Mesothelial cell of epicardium (in vitro differentiated cells): ENCODE measurements at regions not wholly inside any gene's neighbourhood (a gene's known extent, or its start where the extent isn't known, plus 50 kb on each side); places are given as distances from the start of the nearest gene placed in this dataset.
"Not testable (repeated sequence)": the region's sequence is repeated elsewhere in the genome, so short reads cannot be mapped to it uniquely, and the experiment has no call there.

Experiments
- DNase-seq, 2 experiments: peaks; one replicate each; pipeline ENCODE4 v3.0.0; 2021; ENCODE audit warnings: low spot score in 2 of 2; ENCODE audit not compliant: unreplicated experiment in 2 of 2
- H3K27ac Mint-ChIP-seq: 2 replicates; pipeline ENCODE4 v1.8.0; 2021; ENCODE audit warnings: mixed read lengths
- H3K27me3 Mint-ChIP-seq: 2 replicates; pipeline ENCODE4 v1.8.0; 2021; ENCODE audit warnings: low read depth, mixed read lengths
- H3K36me3 Mint-ChIP-seq: 2 replicates; pipeline ENCODE4 v1.8.0; 2021; ENCODE audit warnings: mixed read lengths
- H3K4me1 Mint-ChIP-seq: 2 replicates; pipeline ENCODE4 v1.8.0; 2021; ENCODE audit warnings: mixed read lengths
- H3K4me3 Mint-ChIP-seq: 2 replicates; pipeline ENCODE4 v1.8.0; 2021; ENCODE audit warnings: mild to moderate bottlenecking, moderate library complexity, mixed read lengths
- H3K9me3 Mint-ChIP-seq: 2 replicates; pipeline ENCODE4 v1.8.0; 2021; ENCODE audit warnings: mixed read lengths

DNA sequence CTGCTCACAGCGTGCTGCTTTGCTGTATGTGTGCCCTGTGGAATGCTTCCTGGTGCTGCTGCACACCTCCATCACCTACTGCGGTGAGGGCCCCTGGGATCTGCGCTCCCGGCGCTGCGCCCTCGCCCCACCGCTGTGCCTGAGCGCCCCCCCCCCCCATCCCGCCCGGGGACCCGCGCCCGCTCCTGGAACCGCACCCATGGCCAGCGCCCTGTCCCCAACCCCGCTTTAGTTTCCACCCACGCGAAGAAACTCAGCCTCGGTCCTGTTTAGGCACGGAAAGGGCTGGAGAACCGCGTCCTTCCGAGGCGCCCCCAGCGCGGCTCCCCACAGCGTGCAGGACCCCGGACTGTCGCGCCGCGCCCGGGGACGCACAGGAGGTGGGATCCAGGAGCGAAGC is 265.5 kb downstream of the POTEB3 start:
- DNase-seq, H3K4me3 Mint-ChIP-seq, H3K27ac Mint-ChIP-seq, H3K9me3 Mint-ChIP-seq, H3K36me3 Mint-ChIP-seq, H3K27me3 Mint-ChIP-seq, H3K4me1 Mint-ChIP-seq: not testable (repeated sequence)

GRCh38 chr15:21151203-21151966 is 285.3 kb upstream of the POTEB2 start:
- not testable (repeated sequence) for H3K27ac Mint-ChIP-seq, DNase-seq, H3K9me3 Mint-ChIP-seq, H3K36me3 Mint-ChIP-seq, H3K27me3 Mint-ChIP-seq, H3K4me1 Mint-ChIP-seq, H3K4me3 Mint-ChIP-seq

DNA sequence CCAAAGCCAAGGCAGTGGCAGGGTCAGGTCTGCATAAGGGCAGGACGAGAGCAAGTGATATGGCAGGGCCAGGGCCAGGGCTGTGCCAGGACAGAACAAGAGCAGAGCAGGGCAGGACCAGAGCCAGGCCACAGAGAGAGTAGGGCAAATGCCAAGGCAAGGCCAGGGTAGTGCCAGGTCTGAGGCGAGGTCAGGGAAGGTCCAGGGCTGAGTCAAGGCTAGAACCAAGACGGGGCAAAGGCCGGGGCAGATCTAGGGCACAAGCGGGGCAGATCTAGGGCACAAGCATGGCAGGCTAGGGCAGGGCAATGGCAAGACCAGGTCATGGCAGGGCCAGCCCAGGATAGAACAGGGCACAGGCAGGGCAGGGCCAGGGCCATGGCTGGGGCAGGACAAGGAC is 282.0 kb upstream of the POTEB2 start:
- not testable (repeated sequence) for DNase-seq, H3K36me3 Mint-ChIP-seq, H3K4me1 Mint-ChIP-seq, H3K4me3 Mint-ChIP-seq, H3K27me3 Mint-ChIP-seq, H3K9me3 Mint-ChIP-seq, H3K27ac Mint-ChIP-seq

DNA sequence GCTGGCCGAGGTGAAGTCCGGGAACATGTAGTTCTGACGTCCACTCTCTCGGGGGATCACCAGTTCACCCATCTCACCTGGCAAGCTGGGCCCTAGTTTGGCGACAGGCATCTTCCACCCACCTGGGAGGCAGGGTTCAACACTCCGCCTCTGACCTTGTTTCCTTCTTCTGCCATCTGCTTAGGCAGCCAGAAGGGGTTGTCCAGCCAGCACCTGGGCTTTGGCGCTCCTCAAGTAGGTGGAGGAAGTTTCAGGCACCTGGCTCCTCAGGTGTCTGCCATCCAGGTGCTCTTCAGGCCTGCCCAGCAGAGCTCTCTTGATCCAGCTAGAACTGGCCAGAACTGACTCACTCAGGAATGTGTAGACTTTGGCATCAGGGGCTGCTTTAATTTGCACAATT is 267.8 kb upstream of the POTEB2 start:
- not testable (repeated sequence) for H3K4me3 Mint-ChIP-seq, H3K4me1 Mint-ChIP-seq, H3K27ac Mint-ChIP-seq, H3K36me3 Mint-ChIP-seq, H3K9me3 Mint-ChIP-seq, DNase-seq, H3K27me3 Mint-ChIP-seq

GRCh38 chr15:21112271-21113053 is 246.3 kb upstream of the POTEB2 start:
- not testable (repeated sequence) for H3K27me3 Mint-ChIP-seq, H3K36me3 Mint-ChIP-seq, H3K4me3 Mint-ChIP-seq, H3K9me3 Mint-ChIP-seq, H3K4me1 Mint-ChIP-seq, H3K27ac Mint-ChIP-seq
- peak; percentile 13 to 38 for DNase-seq

- not testable (repeated sequence) for H3K36me3 Mint-ChIP-seq, H3K27me3 Mint-ChIP-seq, H3K4me3 Mint-ChIP-seq, H3K4me1 Mint-ChIP-seq, H3K27ac Mint-ChIP-seq, H3K9me3 Mint-ChIP-seq
- peak; percentile 24 to 42 for DNase-seq
These were observed 245.7 kb upstream of the POTEB2 start for GRCh38 chr15:21111861-21112260.

GRCh38 chr15:21111172-21111571 is 245.1 kb upstream of the POTEB2 start:
- H3K27me3 Mint-ChIP-seq, H3K36me3 Mint-ChIP-seq, H3K27ac Mint-ChIP-seq, H3K4me3 Mint-ChIP-seq, DNase-seq, H3K9me3 Mint-ChIP-seq, H3K4me1 Mint-ChIP-seq: not testable (repeated sequence)

DNA sequence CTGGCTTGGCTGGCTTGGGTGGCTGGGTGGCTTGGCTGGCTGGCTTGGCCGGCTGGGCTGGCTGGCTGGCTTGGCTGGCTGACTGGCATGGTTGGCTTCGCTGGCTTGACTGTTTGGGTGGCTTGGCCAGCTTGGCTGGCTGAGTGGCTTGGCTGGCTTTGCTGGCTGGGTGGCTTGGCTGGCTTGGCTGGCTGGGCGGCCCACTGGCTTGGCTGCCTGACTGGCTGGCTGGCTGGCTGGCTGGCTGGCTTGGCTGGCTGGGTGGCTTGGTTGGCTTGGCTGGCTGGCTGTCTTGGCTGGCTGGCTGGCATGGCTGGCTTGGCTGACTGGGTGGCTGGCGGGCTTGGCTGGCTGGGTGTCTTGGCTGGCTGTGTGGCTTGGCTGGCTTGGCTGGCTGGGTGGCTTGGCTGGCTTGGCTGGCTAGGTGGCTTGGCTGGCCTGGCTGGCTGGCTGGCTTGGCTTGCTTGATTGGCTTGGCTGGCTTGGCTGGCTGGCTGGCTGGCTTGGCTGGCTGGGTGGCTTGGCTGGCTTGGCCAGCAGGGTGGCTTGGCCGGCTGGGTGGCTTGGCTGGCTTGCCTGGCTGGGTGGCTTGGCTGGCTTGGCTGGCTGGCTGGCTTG is 244.2 kb upstream of the POTEB2 start:
- peak; percentile 57 to 76 for DNase-seq
- not testable (repeated sequence) for H3K27ac Mint-ChIP-seq, H3K36me3 Mint-ChIP-seq, H3K27me3 Mint-ChIP-seq, H3K4me1 Mint-ChIP-seq, H3K9me3 Mint-ChIP-seq, H3K4me3 Mint-ChIP-seq

DNA sequence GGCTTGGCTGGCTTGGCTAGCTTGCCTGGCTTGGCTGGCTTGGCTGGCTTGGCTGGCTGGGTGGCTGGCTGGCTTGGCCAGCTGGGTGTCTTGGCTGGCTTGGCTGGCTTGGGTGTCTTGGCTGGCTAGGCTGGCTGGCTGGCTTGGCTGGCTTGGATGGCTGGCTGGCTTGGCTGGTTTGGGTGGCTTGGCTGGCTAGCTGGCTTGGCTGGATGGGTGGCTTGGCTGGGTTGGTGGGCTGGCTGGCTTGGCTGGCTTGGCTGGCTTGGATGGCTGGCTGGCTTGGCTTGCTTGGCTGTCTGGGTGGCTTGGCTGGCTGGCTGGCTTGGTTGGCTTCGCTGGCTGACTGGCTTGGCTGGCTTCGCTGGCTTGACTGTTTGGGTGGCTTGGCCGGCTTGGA is 242.3 kb upstream of the POTEB2 start:
- not testable (repeated sequence) for H3K36me3 Mint-ChIP-seq, H3K27me3 Mint-ChIP-seq, H3K9me3 Mint-ChIP-seq, DNase-seq, H3K4me3 Mint-ChIP-seq, H3K4me1 Mint-ChIP-seq, H3K27ac Mint-ChIP-seq

DNA sequence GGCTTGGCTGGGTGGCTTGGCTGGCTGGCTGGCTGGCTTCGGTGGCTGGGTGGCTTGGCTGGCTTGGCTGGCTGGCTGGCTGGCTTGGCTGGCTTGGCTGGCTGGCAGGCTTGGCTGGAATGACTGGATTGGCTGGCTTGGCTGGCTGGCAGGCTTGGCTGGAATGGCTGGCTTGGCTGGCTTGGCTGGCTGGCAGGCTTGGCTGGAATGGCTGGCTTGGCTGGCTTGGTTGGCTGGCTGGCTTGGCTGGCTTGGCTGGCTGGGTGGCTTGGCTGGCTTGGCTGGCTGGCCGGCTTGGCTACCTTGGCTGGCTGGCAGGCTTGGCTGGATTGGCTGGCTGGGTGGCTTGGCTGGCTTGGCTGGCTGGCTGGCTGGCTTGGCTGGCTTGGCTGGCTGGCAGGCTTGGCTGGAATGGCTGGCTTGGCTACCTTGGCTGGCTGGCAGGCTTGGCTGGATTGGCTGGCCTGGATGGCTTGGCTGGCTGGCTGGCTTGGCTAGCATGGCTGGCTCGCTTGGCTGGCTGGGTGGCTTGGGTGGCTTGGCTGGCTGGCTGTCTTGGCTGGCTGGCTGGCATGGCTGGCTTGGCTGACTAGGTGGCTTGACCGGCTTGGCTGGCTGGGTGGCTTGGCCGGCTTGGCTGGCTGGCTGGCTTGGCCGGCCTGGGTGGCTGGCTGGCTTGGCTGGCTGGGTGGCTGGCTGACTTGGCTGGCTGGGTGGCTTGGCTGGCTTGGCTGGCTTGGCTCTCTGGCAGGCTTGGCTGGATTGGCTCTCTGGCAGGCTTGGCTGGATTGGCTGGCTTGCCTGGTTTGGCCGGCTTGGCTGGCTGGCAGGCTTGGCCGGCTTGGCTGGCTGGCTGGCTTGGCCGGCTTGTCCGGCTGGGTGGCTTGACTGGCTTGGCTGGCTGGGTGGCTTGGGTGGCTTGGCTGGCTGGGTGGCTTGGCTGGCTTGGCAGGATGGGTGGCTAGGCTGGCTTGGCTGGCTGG is 241.6 kb upstream of the POTEB2 start:
- not testable (repeated sequence) for H3K9me3 Mint-ChIP-seq, H3K4me3 Mint-ChIP-seq, H3K27ac Mint-ChIP-seq, H3K36me3 Mint-ChIP-seq, H3K27me3 Mint-ChIP-seq, H3K4me1 Mint-ChIP-seq
- DNase-seq = peak; percentile 27 to 56

DNA sequence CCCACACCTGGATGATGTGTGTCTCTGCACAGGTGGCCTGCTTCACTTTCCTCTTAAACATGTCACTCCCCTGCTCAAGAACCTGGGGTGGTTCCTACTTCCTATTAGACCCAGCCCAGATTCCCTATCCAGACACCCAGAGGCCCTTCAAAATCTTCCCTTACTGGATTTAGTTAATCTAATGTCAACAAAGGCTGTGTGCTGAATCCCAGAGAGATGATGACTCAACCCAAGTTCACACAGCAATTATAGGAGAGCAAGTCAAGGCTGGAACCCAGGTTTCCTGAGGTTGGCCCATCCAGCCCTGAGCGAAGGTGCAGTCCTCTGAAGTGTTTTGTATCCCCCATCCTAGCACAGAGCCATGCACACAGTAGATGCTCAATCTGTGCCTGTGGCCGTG is 230.5 kb upstream of the POTEB2 start:
- H3K4me3 Mint-ChIP-seq, H3K27me3 Mint-ChIP-seq, H3K36me3 Mint-ChIP-seq, H3K9me3 Mint-ChIP-seq, H3K4me1 Mint-ChIP-seq, H3K27ac Mint-ChIP-seq, DNase-seq: not testable (repeated sequence)

GRCh38 chr15:21079544-21079943 is 213.4 kb upstream of the POTEB2 start:
- H3K36me3 Mint-ChIP-seq, H3K9me3 Mint-ChIP-seq, H3K27me3 Mint-ChIP-seq, H3K4me1 Mint-ChIP-seq, H3K4me3 Mint-ChIP-seq, H3K27ac Mint-ChIP-seq, DNase-seq: not testable (repeated sequence)

DNA sequence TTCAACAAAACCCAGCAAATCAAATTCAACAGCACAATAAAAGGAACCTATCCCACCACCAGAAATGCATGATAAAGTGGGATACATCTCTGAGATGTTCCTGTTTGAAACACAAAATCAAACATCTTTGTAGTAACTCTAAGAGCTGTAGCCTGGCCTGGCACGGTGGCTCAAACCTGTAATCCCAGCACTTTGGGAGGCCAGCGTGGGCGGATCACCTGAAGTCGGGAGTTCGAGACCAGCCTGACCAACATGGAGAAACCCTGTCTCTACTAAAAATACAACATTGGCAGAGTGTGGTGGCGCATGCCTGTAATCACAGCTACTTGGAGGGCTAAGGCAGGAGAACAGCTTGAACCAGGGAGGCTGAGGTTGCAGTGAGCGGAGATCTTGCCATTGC is 202.8 kb upstream of the POTEB2 start:
- H3K4me3 Mint-ChIP-seq, DNase-seq, H3K36me3 Mint-ChIP-seq, H3K9me3 Mint-ChIP-seq, H3K27ac Mint-ChIP-seq, H3K4me1 Mint-ChIP-seq, H3K27me3 Mint-ChIP-seq: not testable (repeated sequence)
